ENCODE measurements at regions not wholly inside any gene's neighbourhood (a gene's known extent, or its start where the extent isn't known, plus 50 kb on each side); places are given as distances from the start of the nearest gene placed in this dataset.

- peak overlapping the region; percentile 79 for H3K4me3 ChIP-seq (ENCODE audit: low read depth, low read length)
- H3K36me3 ChIP-seq (ENCODE audit: insufficient read depth, low read length): no peaks in the 10 kb centered on the region
- peak overlapping the region; percentile 81 for H3K27ac ChIP-seq (ENCODE audit: low read depth, low read length)
- H3K27me3 ChIP-seq (ENCODE audit: insufficient read depth, low read length): no peaks in the 10 kb centered on the region
- peak overlapping the region; percentile 89 for H2AFZ ChIP-seq (ENCODE audit: low read length, unreplicated experiment)
- peaks cover 49% of the 10 kb centered on the region for H3K4me1 ChIP-seq (ENCODE audit: control insufficient read depth, insufficient read depth, low read length, unreplicated experiment)
- peaks cover 31% of the 10 kb centered on the region for H3K79me2 ChIP-seq (ENCODE audit: control insufficient read depth, insufficient read depth, low read length, unreplicated experiment)
Measured at GRCh38 chr6:148271711-148272439, 70.8 kb upstream of the SASH1 start.

GRCh38 chr6:148272597-148272996, 70.0 kb upstream of the SASH1 start:
- peaks cover 38% of the 10 kb centered on the region for H3K79me2 ChIP-seq (ENCODE audit: control insufficient read depth, insufficient read depth, low read length, unreplicated experiment)
- H2AFZ ChIP-seq (ENCODE audit: low read length, unreplicated experiment): peak overlapping the region; percentile 36
- no peaks in the 10 kb centered on the region for H3K27me3 ChIP-seq (ENCODE audit: insufficient read depth, low read length)
- H3K36me3 ChIP-seq (ENCODE audit: insufficient read depth, low read length): no peaks in the 10 kb centered on the region
- H3K4me1 ChIP-seq (ENCODE audit: control insufficient read depth, insufficient read depth, low read length, unreplicated experiment): peaks cover 45% of the 10 kb centered on the region
- peak overlapping the region; percentile 79 for H3K4me3 ChIP-seq (ENCODE audit: low read depth, low read length)
- H3K27ac ChIP-seq (ENCODE audit: low read depth, low read length): peak overlapping the region; percentile 81

GRCh38 chr6:148273962-148274752, 68.5 kb upstream of the SASH1 start:
- Histone ChIP-seq H2AFZ (ENCODE audit: low read length, unreplicated experiment) (no peak overlapping the region), H3K4me1 (ENCODE audit: control insufficient read depth, insufficient read depth, low read length, unreplicated experiment) (peaks cover 33% of the 10 kb centered on the region), H3K27me3 (ENCODE audit: insufficient read depth, low read length) (no peaks in the 10 kb centered on the region), H3K79me2 (ENCODE audit: control insufficient read depth, insufficient read depth, low read length, unreplicated experiment) (peaks cover 39% of the 10 kb centered on the region), H3K27ac (ENCODE audit: low read depth, low read length) (no peak overlapping the region), H3K36me3 (ENCODE audit: insufficient read depth, low read length) (no peaks in the 10 kb centered on the region), H3K4me3 (ENCODE audit: low read depth, low read length) (peak overlapping the region; percentile 79)

GRCh38 chr6:148274809-148275208, 67.8 kb upstream of the SASH1 start:
- Histone ChIP-seq H2AFZ (ENCODE audit: low read length, unreplicated experiment) (no peak overlapping the region), H3K27me3 (ENCODE audit: insufficient read depth, low read length) (no peaks in the 10 kb centered on the region), H3K27ac (ENCODE audit: low read depth, low read length) (no peak overlapping the region), H3K79me2 (ENCODE audit: control insufficient read depth, insufficient read depth, low read length, unreplicated experiment) (peaks cover 42% of the 10 kb centered on the region), H3K4me3 (ENCODE audit: low read depth, low read length) (0 out of 2 replicates have a peak overlapping the region, but pooled peaks have one; percentile 79), H3K36me3 (ENCODE audit: insufficient read depth, low read length) (no peaks in the 10 kb centered on the region), H3K4me1 (ENCODE audit: control insufficient read depth, insufficient read depth, low read length, unreplicated experiment) (peaks cover 28% of the 10 kb centered on the region)

- H3K4me1 ChIP-seq (ENCODE audit: control insufficient read depth, insufficient read depth, low read length, unreplicated experiment): no peaks in the 10 kb centered on the region
- no peaks in the 10 kb centered on the region for H3K27me3 ChIP-seq (ENCODE audit: insufficient read depth, low read length)
- H3K27ac ChIP-seq (ENCODE audit: low read depth, low read length): no peak overlapping the region
- H3K36me3 ChIP-seq (ENCODE audit: insufficient read depth, low read length): no peaks in the 10 kb centered on the region
- H3K4me3 ChIP-seq (ENCODE audit: low read depth, low read length): no peak overlapping the region
- peaks cover 34% of the 10 kb centered on the region for H3K79me2 ChIP-seq (ENCODE audit: control insufficient read depth, insufficient read depth, low read length, unreplicated experiment)
- H2AFZ ChIP-seq (ENCODE audit: low read length, unreplicated experiment): no peak overlapping the region
Measured at GRCh38 chr6:148285205-148285604, 57.4 kb upstream of the SASH1 start.

DNA sequence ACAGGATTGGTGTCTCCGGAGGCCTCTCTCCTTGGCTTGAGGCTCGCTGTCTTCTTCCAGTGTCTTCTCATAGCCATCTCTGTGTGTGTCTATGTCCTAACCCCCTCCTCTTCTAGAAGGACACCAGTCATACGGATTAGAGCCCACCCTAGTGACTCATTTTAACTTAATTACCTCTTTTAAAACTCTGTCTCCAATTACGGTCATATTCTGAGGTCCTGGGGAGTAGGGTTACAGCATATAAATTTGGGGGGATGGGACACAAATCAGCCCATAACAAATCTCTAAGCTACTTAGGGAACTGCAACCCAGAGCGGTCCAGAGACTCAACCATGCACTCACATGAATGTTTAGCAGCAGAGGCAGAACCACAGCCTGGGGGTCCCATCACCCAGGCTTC, 56.1 kb upstream of the SASH1 start:
- Histone ChIP-seq H3K4me1 (ENCODE audit: control insufficient read depth, insufficient read depth, low read length, unreplicated experiment) (peaks cover 4% of the 10 kb centered on the region), H3K27ac (ENCODE audit: low read depth, low read length) (no peak overlapping the region), H3K79me2 (ENCODE audit: control insufficient read depth, insufficient read depth, low read length, unreplicated experiment) (peaks cover 27% of the 10 kb centered on the region), H3K4me3 (ENCODE audit: low read depth, low read length) (no peak overlapping the region), H3K27me3 (ENCODE audit: insufficient read depth, low read length) (no peaks in the 10 kb centered on the region), H3K36me3 (ENCODE audit: insufficient read depth, low read length) (no peaks in the 10 kb centered on the region), H2AFZ (ENCODE audit: low read length, unreplicated experiment) (no peak overlapping the region)

GRCh38 chr6:148287623-148288333, 54.9 kb upstream of the SASH1 start:
- no peak overlapping the region for H3K4me3 ChIP-seq (ENCODE audit: low read depth, low read length)
- H3K36me3 ChIP-seq (ENCODE audit: insufficient read depth, low read length): no peaks in the 10 kb centered on the region
- no peak overlapping the region for H3K27ac ChIP-seq (ENCODE audit: low read depth, low read length)
- H3K79me2 ChIP-seq (ENCODE audit: control insufficient read depth, insufficient read depth, low read length, unreplicated experiment): peaks cover 29% of the 10 kb centered on the region
- H2AFZ ChIP-seq (ENCODE audit: low read length, unreplicated experiment): no peak overlapping the region
- H3K4me1 ChIP-seq (ENCODE audit: control insufficient read depth, insufficient read depth, low read length, unreplicated experiment): peaks cover 6% of the 10 kb centered on the region
- no peaks in the 10 kb centered on the region for H3K27me3 ChIP-seq (ENCODE audit: insufficient read depth, low read length)

DNA sequence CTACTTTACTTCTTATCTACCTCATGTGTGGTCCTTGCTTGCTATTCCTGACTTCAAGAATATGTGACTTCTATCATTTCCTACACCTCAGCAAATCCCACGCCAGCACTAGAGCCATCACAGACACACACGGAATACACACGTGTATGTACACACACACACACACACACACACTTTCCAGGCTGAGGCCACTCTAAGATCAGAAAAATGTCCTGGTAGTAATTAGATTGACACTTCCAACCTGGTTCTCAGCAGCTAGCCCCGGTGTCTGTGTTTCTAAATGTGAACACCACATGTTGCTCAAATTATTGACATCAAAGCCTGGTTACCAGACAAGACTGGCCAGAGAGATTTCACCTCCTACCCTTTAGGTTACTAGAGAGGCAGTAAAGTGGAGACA, 54.1 kb upstream of the SASH1 start:
- H3K27ac ChIP-seq (ENCODE audit: low read depth, low read length): no peak overlapping the region
- no peaks in the 10 kb centered on the region for H3K27me3 ChIP-seq (ENCODE audit: insufficient read depth, low read length)

DNA sequence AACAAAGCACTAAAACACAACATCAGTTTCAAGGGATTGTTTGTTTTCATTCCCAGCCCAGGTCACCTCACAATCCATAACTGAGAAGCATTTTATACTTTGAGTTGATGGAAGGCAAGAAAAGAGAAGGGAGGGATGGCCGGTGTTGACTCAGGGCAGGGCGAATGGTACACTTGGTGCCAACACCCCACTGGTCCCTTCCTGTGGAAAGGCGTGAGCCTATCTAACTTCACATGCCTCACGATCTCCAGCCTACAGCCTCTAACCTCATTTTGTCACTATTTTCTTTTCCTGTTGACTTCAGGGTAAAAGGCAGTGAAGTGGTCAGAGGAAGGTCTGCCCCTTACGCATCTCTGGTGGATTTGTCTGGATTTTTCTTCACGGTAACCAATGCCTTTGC, 53.5 kb upstream of the SASH1 start:
- peaks cover 35% of the 10 kb centered on the region for H3K79me2 ChIP-seq (ENCODE audit: control insufficient read depth, insufficient read depth, low read length, unreplicated experiment)

More for the DNA sequence above, 54.1 kb upstream of the SASH1 start:
- peaks cover 29% of the 10 kb centered on the region for H3K79me2 ChIP-seq (ENCODE audit: control insufficient read depth, insufficient read depth, low read length, unreplicated experiment)
- no peak overlapping the region for H3K4me3 ChIP-seq (ENCODE audit: low read depth, low read length)
- H3K36me3 ChIP-seq (ENCODE audit: insufficient read depth, low read length): no peaks in the 10 kb centered on the region
- peaks cover 6% of the 10 kb centered on the region for H3K4me1 ChIP-seq (ENCODE audit: control insufficient read depth, insufficient read depth, low read length, unreplicated experiment)
- no peak overlapping the region for H2AFZ ChIP-seq (ENCODE audit: low read length, unreplicated experiment)

DNA sequence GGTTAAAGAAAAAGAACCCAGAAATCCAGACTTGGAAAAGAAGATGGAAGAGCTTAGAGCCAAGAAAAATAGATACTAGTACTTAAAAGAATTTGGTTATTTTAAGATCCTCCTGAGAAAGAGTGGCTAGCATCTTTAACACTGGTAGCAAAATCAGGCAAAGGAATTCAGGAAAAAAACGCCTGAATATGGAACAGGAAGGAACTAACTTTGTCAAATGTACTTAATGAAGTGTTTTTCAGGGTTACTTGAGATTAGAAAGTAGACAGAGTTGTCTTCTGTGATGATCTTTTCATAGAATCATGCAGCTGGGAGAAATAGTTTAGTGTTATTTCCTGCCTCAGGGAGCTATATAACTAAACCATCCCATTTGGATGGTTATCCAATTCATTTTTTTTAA, 50.8 kb upstream of the SASH1 start:
- H3K4me1 ChIP-seq (ENCODE audit: control insufficient read depth, insufficient read depth, low read length, unreplicated experiment): peaks cover 6% of the 10 kb centered on the region

More for the DNA sequence above, 53.5 kb upstream of the SASH1 start:
- Histone ChIP-seq H3K27ac (ENCODE audit: low read depth, low read length) (no peak overlapping the region), H3K4me3 (ENCODE audit: low read depth, low read length) (no peak overlapping the region), H2AFZ (ENCODE audit: low read length, unreplicated experiment) (no peak overlapping the region), H3K4me1 (ENCODE audit: control insufficient read depth, insufficient read depth, low read length, unreplicated experiment) (peaks cover 6% of the 10 kb centered on the region), H3K36me3 (ENCODE audit: insufficient read depth, low read length) (no peaks in the 10 kb centered on the region), H3K27me3 (ENCODE audit: insufficient read depth, low read length) (no peaks in the 10 kb centered on the region)

More for the DNA sequence above, 50.8 kb upstream of the SASH1 start:
- Histone ChIP-seq H3K36me3 (ENCODE audit: insufficient read depth, low read length) (no peaks in the 10 kb centered on the region; the same call in 1 of the 2 replicates), H3K27me3 (ENCODE audit: insufficient read depth, low read length) (no peaks in the 10 kb centered on the region), H3K79me2 (ENCODE audit: control insufficient read depth, insufficient read depth, low read length, unreplicated experiment) (peaks cover 32% of the 10 kb centered on the region), H3K4me3 (ENCODE audit: low read depth, low read length) (no peak overlapping the region), H3K27ac (ENCODE audit: low read depth, low read length) (no peak overlapping the region), H2AFZ (ENCODE audit: low read length, unreplicated experiment) (no peak overlapping the region)

All from ACC112 (cell line).